GM21576 (cell line): ENCODE measurements at regions not wholly inside any gene's neighbourhood (a gene's known extent, or its start where the extent isn't known, plus 50 kb on each side); places are given as distances from the start of the nearest gene placed in this dataset.
"Not testable (repeated sequence)": the region's sequence is repeated elsewhere in the genome, so short reads cannot be mapped to it uniquely, and the experiment has no call there.

Experiments
- ATAC-seq: cut with Tn5 transposase; IDR thresholded peaks from one replicate; pipeline ENCODE4 v1.9.1; 2021; ENCODE audit warnings: mild to moderate bottlenecking, moderate library complexity; ENCODE audit not compliant: unreplicated experiment

DNA sequence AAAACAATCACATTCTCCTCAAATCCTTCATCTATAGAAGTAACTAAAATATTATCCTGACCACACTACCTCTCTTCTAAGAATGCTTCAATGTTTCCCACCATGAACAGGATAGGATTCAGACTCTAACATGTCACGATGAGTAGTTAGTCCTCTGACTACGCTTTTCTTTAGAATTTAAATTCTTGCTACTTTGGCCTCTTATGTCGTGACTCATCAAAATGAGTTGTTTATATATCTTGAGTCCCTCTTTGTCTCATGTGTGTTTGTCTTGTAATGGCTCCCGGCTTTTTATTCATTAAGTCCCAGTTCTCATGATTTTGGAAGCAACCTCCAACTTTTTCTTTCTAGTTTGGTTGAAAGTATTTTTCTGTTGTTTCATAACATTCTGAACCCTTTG lies 1289.2 kb downstream of the DSC3 start:
- ATAC-seq = no peak

DNA sequence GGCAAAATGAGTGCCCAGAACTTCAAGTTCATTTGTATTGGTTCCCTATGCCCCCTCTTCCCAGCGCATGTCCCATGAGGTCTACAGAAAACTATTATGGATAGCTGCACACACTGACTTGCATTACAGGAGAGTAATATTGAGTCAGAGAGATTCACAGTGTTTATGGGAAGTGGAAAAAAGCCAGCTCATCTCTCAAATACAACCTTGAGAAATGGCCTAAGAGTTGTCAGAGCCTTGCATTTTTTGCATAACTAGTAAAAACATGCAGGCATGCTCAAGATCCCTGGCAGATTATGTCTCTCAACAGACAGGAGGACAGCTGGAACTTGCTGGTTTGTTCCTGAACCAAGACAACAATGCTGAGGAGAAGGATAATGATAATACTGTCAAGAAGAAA lies 1292.8 kb downstream of the DSC3 start:
- ATAC-seq = no peak

DNA sequence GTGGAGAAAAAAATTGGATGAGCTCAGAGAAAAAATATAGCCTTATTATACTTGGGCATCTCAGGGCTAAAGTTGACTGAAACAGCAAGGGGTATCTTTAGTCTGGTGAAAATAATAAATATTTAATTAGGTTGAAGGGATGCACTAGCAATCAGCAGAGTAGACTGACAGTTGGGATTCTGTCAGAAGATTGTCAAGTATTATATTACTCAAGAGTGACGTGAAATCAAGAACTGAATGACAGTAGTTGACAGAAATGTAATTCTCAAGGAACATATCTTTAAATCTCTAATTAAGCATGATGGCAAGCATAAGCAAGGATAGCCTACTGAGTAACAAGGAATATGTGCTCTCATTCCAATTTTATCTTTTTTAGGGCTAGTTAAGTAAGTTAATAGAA lies 1301.1 kb downstream of the DSC3 start:
- ATAC-seq = no peak

DNA sequence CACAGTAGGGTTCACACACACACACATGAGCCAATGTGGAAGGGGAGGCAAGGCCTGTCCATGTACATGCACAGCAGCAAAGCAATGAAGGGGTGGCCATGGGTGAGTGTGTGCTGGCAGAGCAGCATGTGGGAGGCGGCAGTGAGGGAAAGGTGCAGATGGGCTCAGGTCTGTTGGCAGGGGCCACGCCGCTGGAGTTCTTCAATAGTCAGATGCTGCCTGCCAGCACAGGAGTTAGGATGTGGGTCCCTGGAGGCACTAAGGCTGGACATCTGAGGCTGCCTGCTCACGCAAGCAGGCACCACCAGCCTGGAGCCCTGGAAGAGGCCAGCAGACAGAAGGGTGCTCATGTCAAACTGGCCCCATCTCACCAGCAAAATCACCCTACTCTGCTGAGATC lies 1304.9 kb downstream of the DSC3 start:
- no peak for ATAC-seq

DNA sequence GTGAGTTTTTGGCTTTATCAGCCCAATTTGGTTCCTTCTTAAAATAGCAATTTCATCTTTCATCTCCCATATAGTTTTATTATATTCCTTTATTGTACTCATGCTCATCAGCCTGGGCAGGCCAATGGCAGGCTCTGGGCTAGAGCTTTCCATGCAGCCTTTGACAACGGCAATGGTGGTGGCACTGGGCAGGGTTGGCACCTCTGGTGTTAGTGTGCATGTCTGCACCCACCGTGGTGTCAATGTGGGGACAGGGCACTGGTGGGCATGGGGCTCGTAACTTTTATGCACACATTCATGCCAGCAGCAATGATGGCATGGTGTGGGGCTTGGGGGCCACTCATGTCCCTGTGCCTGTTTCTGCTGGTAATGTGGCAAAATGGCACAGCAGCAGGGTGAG lies 1305.4 kb downstream of the DSC3 start:
- ATAC-seq = no peak

DNA sequence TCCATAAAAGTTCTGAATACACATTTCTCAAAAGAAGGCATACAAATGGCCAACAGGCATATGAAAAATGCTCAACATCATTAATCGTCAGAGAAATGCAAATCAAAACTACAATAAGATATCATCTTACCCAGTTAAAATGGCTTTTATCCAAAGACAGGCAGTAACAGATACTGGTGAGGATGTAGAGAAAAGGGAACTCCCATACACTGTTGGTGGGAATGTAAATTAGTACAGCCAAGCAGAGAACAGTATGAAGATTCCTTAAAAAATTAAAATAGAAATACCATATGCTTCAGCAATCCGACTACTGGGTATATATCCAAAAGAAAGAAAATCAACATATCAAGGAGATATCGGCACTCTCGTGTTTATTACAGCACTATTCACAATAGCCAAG lies 1312.5 kb downstream of the DSC3 start:
- ATAC-seq = no peak

DNA sequence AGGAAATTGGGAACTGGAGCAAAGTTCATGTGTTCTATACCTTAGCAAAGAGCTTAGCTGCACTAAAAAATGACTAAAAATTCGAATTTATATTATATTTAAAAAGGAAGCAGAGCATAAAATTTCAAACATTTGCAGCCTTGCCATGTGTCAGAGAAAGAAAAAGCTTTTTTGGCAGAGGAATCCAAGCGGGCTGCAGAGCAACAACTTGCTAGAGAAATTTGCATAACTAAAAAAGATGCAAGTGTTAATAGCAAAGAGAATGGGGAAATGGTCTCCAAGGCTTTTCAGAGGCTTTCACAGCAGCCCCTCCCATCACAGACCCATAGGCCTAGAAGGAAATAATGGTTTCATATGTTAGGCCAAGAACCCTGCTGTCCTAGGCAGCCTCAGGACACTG lies 1315.9 kb downstream of the DSC3 start:
- no peak for ATAC-seq

DNA sequence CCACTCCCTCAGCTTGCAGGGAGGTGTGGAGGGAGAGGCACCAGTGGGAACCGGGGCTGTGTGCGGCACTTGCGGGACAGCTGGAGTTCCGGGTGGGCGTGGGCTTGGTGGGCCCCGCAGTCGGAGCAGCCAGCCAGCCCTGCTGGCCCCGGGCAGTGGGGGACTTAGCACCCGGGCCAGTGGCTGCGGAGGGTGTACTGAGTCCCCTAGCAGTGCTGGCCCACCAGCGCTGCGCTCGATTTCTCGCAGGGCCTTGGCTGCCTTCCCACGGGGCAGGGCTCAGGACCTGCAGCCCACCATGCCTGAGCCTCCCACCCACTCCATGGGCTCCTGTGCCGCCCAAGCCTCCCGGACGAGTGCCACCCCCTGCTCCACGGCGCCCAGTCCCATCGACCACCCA lies 1319.1 kb downstream of the DSC3 start:
- not testable (repeated sequence) for ATAC-seq

DNA sequence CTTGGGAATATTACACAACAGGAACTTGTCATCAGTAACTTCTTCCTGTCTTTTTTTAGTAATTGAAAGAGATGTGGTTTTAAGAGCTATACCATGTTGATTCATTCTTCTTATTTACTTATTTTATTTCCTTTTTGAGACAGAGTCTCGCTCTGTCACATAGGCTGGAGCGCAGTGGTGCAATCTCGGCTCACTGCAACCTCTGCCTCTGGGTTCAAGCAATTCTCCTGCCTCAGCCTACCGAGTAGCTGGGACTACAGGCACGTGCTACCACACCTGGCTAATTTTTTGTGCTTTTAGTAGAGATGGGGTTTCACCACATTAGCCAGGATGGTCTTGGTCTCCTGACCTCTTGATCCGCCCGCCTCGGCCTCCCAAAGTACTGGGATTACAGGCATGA lies 1326.6 kb downstream of the DSC3 start:
- ATAC-seq = not testable (repeated sequence)

DNA sequence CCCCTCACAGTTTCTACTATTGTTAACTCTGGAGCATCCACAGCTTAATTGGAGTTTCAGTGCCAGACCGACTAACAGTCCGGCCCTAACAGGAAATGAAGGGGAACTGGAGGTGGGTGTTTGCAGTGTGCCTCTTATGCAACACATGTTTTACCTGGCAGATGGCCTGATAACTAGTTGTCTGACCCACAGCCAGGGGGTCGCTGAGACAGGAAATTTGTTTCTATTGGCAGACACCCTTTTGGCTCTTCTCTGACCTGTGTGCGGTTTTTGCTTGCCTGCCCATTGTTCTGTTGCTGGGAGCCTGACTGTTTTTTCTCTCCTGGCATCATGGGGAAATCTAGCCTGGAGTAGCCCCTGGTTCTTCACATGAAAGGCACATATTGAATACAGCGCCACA lies 1329.8 kb downstream of the DSC3 start:
- ATAC-seq = no peak

DNA sequence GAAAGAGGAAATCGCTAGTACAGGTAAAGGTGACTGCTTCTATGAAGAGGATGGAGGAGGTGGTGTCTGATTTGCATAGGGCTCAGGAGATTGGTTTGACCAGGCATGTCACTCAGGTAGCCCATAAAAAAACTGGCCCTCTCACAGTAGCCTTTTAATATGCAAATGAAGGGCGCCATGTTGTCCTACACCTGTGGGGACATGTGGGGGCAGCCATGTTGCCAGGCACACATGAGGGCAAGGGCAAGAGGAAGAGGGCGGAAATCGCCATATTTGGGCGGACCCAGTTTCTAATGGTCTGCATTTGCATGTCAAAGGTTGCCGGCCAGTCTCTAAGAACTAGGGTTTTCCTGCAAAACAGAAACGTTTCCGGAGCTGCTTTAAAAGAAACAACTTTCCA lies 1330.6 kb downstream of the DSC3 start:
- ATAC-seq = no peak

DNA sequence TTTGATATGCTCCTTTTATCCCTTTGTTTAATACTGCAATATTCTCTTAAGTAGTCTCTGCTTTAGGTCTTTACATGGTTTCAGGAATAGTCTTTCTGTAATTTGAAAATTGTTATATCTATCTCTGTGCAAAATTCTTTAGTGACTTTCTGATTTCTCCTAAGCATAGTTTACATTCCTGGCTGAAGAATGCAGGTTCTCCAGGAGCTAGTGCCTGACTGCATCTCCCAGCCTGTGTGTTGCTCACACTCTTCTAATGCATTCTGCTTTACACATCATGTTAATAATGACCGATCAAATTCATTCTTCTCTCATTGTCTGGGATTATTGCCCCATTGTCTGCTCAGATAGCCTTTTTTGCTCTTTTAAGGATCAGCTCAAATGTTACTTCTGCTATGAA lies 1349.2 kb downstream of the DSC3 start:
- no peak for ATAC-seq

DNA sequence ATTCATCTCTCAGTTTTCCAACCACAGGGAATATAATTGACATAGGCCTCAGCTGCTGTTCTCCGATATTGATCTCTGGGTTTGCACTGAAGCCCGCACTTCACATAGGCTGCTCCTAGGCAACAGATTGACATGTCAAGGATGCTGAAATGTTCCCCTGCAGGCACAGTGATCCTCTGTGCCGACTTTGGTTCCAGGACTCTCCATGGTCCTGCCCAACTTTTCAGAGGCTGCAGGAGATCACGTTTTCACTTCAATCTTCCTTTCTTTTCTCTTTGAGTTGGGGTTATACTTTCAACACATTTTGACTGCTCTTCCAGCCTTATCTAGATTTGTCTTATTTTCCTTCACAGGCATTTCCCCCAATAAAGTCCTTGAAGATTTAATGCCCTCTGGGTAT lies 1361.0 kb downstream of the DSC3 start:
- no peak for ATAC-seq

DNA sequence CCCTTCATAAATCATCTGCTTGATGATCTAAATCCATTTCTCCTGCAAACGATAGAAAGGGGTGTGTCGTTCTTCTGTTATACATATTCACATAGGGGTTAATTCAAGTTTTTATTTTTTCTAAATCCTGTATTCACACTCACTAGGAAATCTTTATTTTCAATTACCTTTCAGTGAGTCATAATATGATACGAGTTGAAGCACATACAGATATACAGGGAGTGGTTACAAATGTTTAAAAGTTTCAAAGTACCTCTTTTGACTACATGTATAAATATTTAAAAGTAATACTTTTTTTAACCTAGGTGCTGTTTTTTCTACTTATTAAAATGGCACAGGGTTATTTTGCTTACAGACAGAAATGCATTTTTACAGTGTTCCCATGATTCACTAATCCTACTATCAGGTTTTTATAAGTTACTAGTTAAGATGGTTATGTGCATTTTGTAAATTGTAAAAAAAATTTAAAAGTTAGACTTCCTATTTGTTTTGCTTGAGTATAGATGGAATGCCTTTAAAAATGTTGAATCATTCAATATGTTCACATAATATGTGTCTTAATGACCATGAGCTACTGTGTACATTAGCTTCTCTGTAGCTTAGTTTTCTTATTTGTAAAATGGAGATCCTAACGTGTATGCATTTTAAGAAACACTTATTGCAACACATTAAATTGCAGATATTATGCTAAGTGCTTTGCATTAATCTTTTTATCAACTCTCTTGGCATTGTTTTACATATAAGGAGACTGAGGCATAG lies 1378.1 kb downstream of the DSC3 start:
- ATAC-seq = no peak

DNA sequence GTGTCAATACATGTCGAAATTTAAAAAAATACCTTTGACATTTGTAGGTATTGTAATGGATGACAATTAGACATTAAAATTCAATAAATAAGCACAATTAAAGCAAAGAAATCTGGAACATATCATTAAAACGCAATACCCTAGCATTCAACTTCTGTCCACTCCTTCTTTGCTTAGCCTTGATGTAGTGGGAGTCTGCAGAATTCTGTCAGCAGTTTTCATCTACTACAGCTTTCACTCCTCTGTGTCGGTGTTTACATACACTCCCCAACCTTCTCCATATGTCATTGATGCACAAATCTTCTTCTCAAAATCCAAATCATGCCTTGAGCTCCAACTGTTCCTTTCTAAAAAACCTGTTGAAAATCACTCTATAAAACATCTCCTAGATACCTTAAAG lies 1380.6 kb downstream of the DSC3 start:
- no peak for ATAC-seq

DNA sequence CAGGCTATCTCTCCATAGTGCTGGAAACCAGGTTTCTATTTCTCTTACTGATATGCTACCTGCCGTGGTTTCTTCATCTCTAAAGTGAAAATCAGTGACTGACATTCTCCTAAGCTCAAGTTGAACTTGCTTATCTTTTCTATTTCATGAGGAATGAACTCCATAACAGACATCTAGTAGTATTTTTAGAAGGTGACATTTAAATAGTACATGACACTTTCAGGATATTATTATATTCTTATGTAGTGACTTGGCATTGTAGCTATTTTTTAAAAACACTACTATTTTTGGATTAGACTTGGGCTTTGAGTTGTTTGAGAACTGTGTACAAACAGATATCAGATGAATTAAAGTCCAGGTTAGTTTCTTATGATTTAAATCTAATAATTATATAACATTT lies 1381.8 kb downstream of the DSC3 start:
- ATAC-seq = no peak

DNA sequence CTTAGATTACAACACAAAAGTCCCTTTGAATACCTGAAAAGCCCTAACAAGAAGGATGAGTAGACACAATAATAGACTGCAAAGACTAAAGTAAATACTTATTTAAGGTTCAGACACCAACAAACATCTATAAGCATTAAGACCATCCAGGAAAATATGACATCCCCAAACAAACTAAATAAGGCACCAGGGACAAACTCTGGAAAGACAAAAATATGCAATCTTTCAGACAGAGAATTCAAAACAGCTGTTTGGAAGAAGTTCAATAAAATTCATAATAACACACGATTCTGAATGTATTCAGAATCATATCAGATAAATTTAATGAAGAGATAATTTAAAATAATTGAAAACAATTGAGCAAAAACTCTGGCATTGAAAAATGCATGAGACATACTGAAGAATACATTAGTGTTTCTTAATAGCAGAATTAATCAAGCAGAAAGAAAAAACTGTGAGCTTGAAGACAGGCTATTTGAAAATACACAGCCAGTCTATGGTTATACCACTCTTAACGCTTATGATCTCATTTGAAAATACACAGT lies 1388.8 kb downstream of the DSC3 start:
- ATAC-seq = no peak

DNA sequence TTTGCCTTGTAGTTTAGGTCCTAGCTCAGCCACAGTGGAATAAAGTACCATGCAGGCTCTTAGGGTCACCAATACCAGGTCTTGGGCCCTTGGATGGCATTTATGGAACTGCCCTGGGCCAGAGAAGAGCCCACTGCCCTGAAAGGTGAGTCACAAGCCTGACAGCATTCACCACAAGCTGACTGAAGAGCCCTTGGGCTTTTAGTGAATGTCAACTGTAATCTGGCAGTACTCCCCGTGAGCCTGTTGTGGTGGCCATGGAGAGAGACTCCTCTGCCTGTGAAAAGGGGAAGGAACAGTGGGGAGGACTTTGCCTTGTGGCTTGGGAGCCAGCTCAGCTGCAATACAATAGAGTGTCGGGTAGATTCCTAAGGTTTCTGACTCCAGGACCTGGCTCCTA lies 1389.7 kb downstream of the DSC3 start:
- no peak for ATAC-seq

DNA sequence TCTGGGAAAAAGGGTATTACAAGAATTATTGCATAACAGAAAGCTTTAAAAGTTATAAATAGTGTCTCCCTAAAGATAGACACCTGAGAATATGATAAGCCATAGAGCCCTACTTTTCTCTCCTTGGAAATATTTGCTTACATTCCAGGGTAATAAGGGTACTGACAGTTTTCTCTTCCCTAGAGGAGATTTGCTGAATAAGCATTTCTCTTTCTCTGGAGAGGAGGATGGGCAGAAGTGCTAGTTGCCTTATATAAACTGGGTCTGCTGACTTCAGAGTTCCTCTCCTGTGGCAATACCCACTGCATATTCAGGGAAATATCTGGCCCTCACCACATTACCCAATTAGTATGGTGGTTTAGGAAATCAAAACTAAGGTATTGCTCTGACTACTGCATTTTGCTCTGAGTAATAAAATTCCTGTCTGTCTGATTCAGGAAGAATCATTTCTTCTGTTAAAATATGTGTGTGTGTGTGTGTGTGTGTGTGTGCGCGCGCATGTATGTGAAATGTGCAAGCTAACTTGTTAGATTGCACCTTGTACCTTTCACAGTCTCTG lies 1391.3 kb downstream of the DSC3 start:
- no peak for ATAC-seq

DNA sequence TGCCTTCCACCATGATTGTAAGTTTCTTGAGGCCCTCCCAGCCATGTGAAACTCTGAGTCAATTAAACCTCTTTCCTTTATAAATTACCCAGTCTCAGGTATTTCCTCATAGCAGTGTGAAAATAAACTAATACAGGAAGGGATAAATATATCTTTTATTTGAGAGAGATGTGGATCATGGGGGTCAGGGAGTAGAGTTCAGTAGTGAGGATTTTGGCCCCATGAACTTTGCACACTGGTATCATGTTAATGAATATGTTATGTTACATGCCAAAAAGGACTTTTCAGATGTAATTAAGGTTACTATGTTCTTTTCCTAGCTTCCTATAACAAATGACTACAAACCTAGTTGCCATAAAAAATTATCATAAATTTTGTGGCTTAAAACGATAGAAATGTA lies 1393.7 kb downstream of the DSC3 start:
- no peak for ATAC-seq

DNA sequence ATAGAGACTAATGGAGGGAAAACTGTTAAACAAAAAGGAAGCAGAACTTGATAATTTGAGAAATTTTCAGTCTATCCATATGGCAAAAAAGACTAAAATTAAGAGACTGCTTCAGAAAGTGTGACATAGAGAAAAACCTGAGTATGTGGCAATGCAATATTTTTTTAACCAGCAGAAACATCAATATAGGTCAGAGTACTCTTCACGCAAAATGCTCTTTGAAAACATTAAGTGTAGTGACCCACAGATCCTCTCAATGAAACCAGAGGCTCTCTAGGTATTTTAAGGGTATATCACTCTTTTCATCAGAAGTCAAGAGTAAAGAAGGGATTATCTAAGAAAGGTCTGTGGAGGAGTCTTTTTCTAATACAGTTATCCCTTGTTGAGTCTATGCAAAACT lies 1394.8 kb downstream of the DSC3 start:
- no peak for ATAC-seq

DNA sequence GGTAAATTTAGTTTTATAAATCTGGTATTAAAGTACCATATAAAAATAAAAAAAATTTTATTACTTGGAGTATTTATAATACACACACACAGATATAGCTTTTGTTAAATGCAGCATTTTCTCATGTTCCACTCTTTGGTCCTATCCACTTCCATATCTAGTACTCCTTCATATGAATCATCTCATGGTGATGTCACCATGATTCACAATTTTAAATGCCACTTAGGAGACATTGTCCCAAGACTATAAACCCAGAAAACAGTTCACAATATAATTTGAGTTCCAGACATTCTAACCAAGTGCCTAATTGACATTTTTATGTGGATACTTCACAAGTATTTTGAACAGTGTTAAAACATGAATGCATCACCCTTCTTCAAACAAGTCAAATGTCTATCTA lies 1398.3 kb downstream of the DSC3 start:
- ATAC-seq = no peak
